ENCODE measurements at regions not wholly inside any gene's neighbourhood (a gene's known extent, or its start where the extent isn't known, plus 50 kb on each side); places are given as distances from the start of the nearest gene placed in this dataset.

GRCh38 chr5:63456279-63456678 is 506.0 kb downstream of the HTR1A start:
- TF ChIP-seq CTCF (conservative IDR thresholded peaks at IDR 0.05): no peak
- no CpG with 5 or more reads among the region's 1 CpG for WGBS (ENCODE audit: extremely low coverage, insufficient read length, low lambda C conversion rate)
- Histone ChIP-seq H3K79me1 (ENCODE audit: insufficient read depth, low read depth, low read length, poor library complexity, severe bottlenecking) (no peaks in the 10 kb centered on the region), H4K5ac (ENCODE audit: insufficient read length, low read depth, low read length) (no peak overlapping the region), H3K27me3 (ENCODE audit: insufficient read depth, low read length) (no peaks in the 10 kb centered on the region), H3K23ac (ENCODE audit: insufficient read length, low read depth, low read length) (no peak overlapping the region), H3K18ac (ENCODE audit: insufficient read length, low read depth, low read length) (no peak overlapping the region), H4K20me1 (ENCODE audit: control insufficient read depth, insufficient read depth, insufficient read length) (no peaks in the 10 kb centered on the region), H3K4me2 (ENCODE audit: insufficient read depth, insufficient read length, low read length) (no peak overlapping the region), H3K4me1 (ENCODE audit: insufficient read depth, low read length) (no peaks in the 10 kb centered on the region), H3K14ac (ENCODE audit: insufficient read depth, low read length) (no peak overlapping the region), H2BK12ac (ENCODE audit: insufficient read length, low read depth, low read length) (no peak overlapping the region), H3K9ac (ENCODE audit: extremely low read depth, insufficient read length, low read length) (no peak overlapping the region), H2AFZ (ENCODE audit: low read length) (no peak overlapping the region), H2BK5ac (ENCODE audit: insufficient read length, low read length) (no peak overlapping the region), H3K4ac (ENCODE audit: low read depth, low read length) (no peak overlapping the region), H3K23me2 (ENCODE audit: insufficient read length, low read depth, low read length, poor library complexity, severe bottlenecking) (no peaks in the 10 kb centered on the region), H3K9me3 (ENCODE audit: control insufficient read depth, low read depth, low read length) (no peaks in the 10 kb centered on the region), H2BK120ac (ENCODE audit: low read depth, low read length, poor library complexity, severe bottlenecking) (no peak overlapping the region), H3K79me2 (ENCODE audit: insufficient read depth, low read length) (no peaks in the 10 kb centered on the region), H3K56ac (ENCODE audit: insufficient read length, low read depth, low read length) (no peak overlapping the region), H3K27ac (ENCODE audit: insufficient read length, low read depth, low read length) (no peak overlapping the region), H4K91ac (ENCODE audit: insufficient read length, low read depth, low read length) (no peak overlapping the region), H4K8ac (replicated peaks; ENCODE audit: insufficient read length, low read depth, low read length) (no peak overlapping the region), H2AK5ac (ENCODE audit: insufficient read length, low read length) (no peak overlapping the region), H2BK20ac (ENCODE audit: low read depth, low read length, poor library complexity, severe bottlenecking) (no peak overlapping the region), H3T11ph (ENCODE audit: low read length) (no peak overlapping the region), H2BK15ac (ENCODE audit: low read depth, low read length) (no peak overlapping the region)
- Mint-ChIP-seq H3K4me3 (no peak overlapping the region), H3K4me1 (no peaks in the 10 kb centered on the region), H3K9me3 (no peaks in the 10 kb centered on the region; a peak in 1 of 5 replicates), H3K27ac (no peak overlapping the region), H3K36me3 (ENCODE audit: insufficient read depth in 1 of 3, low read depth in 3 of 3) (no peaks in the 10 kb centered on the region), H3K27me3 (ENCODE audit: low read depth) (no peaks in the 10 kb centered on the region)
- DNase-seq: no peak

Data from H9 (cell line).